ENCODE measurements at regions not wholly inside any gene's neighbourhood (a gene's known extent, or its start where the extent isn't known, plus 50 kb on each side); places are given as distances from the start of the nearest gene placed in this dataset.

DNA sequence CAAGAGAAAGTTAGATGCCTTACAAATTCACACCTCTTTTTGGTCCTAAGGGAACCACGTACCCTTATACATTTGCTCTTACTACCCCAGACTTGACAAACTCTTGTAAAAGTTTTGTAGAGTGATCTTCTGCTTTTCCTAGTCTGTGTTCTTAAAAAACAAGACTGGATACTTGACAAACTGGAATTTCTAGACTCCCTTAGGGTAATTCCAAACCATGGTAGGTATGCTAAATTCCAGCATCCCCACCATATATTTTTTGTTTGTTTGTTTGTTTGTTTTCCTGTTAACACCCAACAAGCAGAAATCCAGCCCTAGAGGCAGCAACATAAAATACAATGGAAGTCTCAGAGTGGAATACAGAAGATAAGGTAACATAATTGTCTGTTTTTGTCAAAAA lies 280.7 kb upstream of the NR2F2 start:
- Histone ChIP-seq H3K27ac (no peak overlapping the region), H3K36me3 (no peaks in the 10 kb centered on the region), H3K4me1 (peaks cover 3 to 33% (median 8%) of the 10 kb centered on the region in 3 donors), H3K4me3 (no peak overlapping the region), H3K9me3 (no peaks in the 10 kb centered on the region), H3K27me3 (peaks cover 0 to 25% (median 1%) of the 10 kb centered on the region in 4 donors)
- TF ChIP-seq, protein P1, sequence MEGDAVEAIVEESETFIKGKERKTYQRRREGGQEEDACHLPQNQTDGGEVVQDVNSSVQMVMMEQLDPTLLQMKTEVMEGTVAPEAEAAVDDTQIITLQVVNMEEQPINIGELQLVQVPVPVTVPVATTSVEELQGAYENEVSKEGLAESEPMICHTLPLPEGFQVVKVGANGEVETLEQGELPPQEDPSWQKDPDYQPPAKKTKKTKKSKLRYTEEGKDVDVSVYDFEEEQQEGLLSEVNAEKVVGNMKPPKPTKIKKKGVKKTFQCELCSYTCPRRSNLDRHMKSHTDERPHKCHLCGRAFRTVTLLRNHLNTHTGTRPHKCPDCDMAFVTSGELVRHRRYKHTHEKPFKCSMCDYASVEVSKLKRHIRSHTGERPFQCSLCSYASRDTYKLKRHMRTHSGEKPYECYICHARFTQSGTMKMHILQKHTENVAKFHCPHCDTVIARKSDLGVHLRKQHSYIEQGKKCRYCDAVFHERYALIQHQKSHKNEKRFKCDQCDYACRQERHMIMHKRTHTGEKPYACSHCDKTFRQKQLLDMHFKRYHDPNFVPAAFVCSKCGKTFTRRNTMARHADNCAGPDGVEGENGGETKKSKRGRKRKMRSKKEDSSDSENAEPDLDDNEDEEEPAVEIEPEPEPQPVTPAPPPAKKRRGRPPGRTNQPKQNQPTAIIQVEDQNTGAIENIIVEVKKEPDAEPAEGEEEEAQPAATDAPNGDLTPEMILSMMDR (IDR thresholded peaks at IDR 0.05): no peak
- no peak for TF ChIP-seq POLR2A (IDR thresholded peaks at IDR 0.05)
- no peak for DNase-seq
- intact Hi-C loops (cut with DNase I): no loop called here
- 60 to 79% methylated on average over 1 of the region's 1 CpG for WGBS, 2 donors

DNA sequence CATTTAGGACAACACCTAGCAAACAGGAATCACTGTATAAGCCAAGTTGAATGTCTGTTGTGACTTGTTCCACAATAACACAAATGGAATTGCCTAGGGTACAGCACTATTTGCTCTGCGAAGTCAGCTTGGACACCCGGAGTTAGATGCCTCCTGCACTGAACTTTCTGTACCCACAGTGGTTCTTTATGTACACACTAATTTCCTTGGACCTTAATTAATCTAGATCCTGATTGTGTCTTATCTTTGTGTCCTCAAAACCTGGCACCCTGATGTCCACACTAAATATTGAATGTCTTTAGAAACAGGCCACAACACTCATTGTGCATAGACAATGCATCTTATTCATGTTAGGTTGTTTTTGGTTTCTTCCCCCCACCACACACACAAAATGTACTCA lies 278.9 kb upstream of the NR2F2 start:
- no peak overlapping the region for H3K27ac ChIP-seq
- no peak for TF ChIP-seq POLR2A (IDR thresholded peaks at IDR 0.05)
- TF ChIP-seq, protein P1 (IDR thresholded peaks at IDR 0.05): no peak
- DNase-seq: no peak
- peaks cover 3 to 33% (median 8%) of the 10 kb centered on the region in 3 donors for H3K4me1 ChIP-seq
- WGBS, 2 donors: 31 to 55% methylated on average over 2 of the region's 2 CpGs
- intact Hi-C loops (cut with DNase I): no loop called here
- no peaks in the 10 kb centered on the region for H3K36me3 ChIP-seq
- peaks cover 0 to 25% (median 1%) of the 10 kb centered on the region in 4 donors for H3K27me3 ChIP-seq
- H3K9me3 ChIP-seq: no peaks in the 10 kb centered on the region
- H3K4me3 ChIP-seq: no peak overlapping the region

DNA sequence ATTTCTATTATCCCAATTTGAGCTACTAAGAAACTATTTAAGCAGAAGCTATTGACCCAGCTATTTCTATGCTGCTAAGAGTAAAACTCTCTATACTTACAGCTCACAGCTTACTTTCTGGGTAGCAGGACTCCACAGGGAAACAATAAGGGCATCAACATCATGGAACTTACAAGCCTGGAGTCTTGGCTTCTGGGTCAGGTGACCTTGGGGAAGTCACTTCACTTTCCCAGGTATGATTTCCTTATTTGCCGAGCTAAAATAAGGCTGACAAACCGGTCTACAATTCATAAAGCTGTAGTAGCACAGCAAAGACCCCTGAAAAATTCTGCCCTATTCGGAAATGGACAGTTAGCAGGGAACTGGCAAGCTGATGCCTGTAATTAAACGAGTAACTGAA lies 278.3 kb upstream of the NR2F2 start:
- intact Hi-C loops (cut with DNase I): no loop called here
- WGBS, 2 donors: 74 to 88% methylated on average over 4 of the region's 4 CpGs
- H3K4me1 ChIP-seq: peaks cover 3 to 31% (median 8%) of the 10 kb centered on the region in 3 donors
- H3K9me3 ChIP-seq: no peaks in the 10 kb centered on the region
- H3K36me3 ChIP-seq: no peaks in the 10 kb centered on the region
- H3K27ac ChIP-seq: no peak overlapping the region
- no peak for DNase-seq
- no peak for TF ChIP-seq POLR2A (IDR thresholded peaks at IDR 0.05)
- TF ChIP-seq, protein P1 (IDR thresholded peaks at IDR 0.05): no peak
- peaks cover 0 to 25% (median 1%) of the 10 kb centered on the region in 4 donors for H3K27me3 ChIP-seq
- H3K4me3 ChIP-seq: no peak overlapping the region

DNA sequence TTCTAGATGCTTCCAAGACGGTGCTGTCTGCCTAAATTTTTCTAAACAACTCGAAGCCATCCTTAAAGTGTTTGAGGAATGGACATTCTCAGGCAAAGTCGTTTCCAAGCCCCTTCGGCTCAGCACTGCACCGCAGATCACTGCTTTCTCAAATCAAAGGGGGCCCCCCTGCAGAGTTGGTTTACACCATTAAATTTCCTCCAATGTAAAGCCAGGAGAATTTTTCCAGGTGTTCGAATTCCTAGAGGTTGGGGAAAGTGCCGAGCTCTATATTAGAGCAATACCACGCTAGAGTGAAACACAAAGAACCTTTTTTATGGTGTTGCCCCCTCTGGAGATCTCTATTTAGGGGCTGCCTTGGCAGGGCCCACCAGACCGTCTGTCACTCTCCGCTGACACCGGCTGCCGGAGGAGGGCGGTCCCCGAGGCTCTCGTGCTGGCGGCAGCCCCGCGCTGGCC lies 277.9 kb upstream of the NR2F2 start:
- Histone ChIP-seq H3K27me3 (peaks cover 0 to 25% (median 1%) of the 10 kb centered on the region in 4 donors), H3K4me3 (peak overlapping the region; percentile 15 to 56 (median 38)), H3K36me3 (no peaks in the 10 kb centered on the region), H3K4me1 (peaks cover 3 to 26% (median 8%) of the 10 kb centered on the region in 3 donors), H3K9me3 (no peaks in the 10 kb centered on the region), H3K27ac (no peak overlapping the region)
- no peak for TF ChIP-seq POLR2A (IDR thresholded peaks at IDR 0.05)
- TF ChIP-seq, protein P1 (IDR thresholded peaks at IDR 0.05): no peak
- 65 to 67% methylated on average over 8 to 13 of the region's 18 CpGs for WGBS, 2 donors
- DNase-seq: no peak
- intact Hi-C loops (cut with DNase I): no loop called here

DNA sequence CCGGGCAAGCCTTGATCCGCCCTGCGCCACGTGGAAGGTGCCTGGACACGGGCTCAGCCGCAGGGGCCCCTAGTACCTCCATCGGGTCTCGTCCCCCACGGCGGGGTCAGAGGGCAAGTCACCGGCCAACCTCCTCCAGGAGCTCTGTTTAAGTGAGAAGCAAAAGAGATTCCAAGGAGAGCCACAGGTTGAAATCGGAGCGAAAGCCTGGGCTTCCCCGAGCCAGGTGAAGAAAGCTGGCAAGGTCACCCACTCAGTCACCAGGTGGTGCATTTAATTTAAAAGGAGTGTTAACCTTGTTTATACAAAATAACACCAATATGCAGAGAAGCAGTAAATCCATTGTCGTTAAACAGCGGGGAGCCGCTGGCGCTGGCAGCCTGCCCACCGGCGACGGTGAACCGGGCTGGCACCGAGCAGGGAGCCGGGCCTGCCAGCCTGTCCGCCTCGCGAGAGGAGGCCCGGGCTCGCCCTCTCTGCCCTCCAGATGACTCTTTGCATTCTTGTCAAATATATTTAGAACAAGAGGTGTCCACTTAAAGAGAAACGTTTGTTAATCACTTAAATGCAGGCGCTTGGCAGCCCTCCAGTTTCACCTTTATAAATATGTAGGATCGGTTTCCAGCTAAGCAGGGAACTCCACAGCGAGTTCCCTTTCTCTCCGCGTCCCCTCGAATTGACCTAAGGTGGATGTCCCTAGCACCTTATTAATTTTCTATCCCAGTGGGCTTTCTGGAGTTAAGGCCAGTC lies 277.3 kb upstream of the NR2F2 start:
- DNase-seq: no peak
- H3K4me1 ChIP-seq: peaks cover 3 to 23% (median 8%) of the 10 kb centered on the region in 3 donors
- H3K27me3 ChIP-seq: peaks cover 0 to 25% (median 1%) of the 10 kb centered on the region in 4 donors
- no peaks in the 10 kb centered on the region for H3K9me3 ChIP-seq
- intact Hi-C loops (cut with DNase I): no loop called here
- H3K4me3 ChIP-seq: peak overlapping the region; percentile 15 to 56 (median 38)
- 8 to 11% methylated on average over 20 to 22 of the region's 36 CpGs for WGBS, 2 donors
- TF ChIP-seq, protein P1 (IDR thresholded peaks at IDR 0.05): no peak
- TF ChIP-seq POLR2A (IDR thresholded peaks at IDR 0.05): no peak
- peak overlapping the region in 1 of 4 donors; percentile 33 for H3K27ac ChIP-seq
- H3K36me3 ChIP-seq: no peaks in the 10 kb centered on the region
